A673 (cell line): ENCODE measurements at regions not wholly inside any gene's neighbourhood (a gene's known extent, or its start where the extent isn't known, plus 50 kb on each side); places are given as distances from the start of the nearest gene placed in this dataset.
"Not testable (repeated sequence)": the region's sequence is repeated elsewhere in the genome, so short reads cannot be mapped to it uniquely, and the experiment has no call there.

Source experiments
- BruUV-seq: library from RNA; stranded (reverse); fragments of 400-500 nt; replicated peaks from 2 replicates; lab custom pipeline; 2021; lab: Mats Ljungman, UMichigan
- CTCF ChIA-PET: fragments of 300-600 bp; sonication (Branson Sonifier 250); formaldehyde crosslinking; loops from one replicate; lab custom pipeline; 2022; ENCODE audit warnings: antibody characterized with exemption; lab: Charles Lee
- POLR2A ChIA-PET: fragments of 300-600 bp; sonication (Branson Sonifier 250); formaldehyde crosslinking; loops from one replicate; lab custom pipeline; 2022; ENCODE audit warnings: antibody characterized with exemption; ENCODE audit not compliant: low non-redundant PET; lab: Charles Lee
- DNase-seq: peaks from one replicate; pipeline ENCODE4 v3.0.0-alpha.2; 2015; ENCODE audit warnings: low spot score
- H3K27ac ChIP-seq: fragments of 200-600 bp; sonication (generic); 2 replicates; pipeline ENCODE4 v1.5.1; 2016; ENCODE audit warnings: mixed run types, low read depth, mild to moderate bottlenecking, mixed read lengths, antibody characterized with exemption, low read length; ENCODE audit not compliant: poor library complexity, severe bottlenecking
- H3K27me3 ChIP-seq: fragments of 200-600 bp; sonication (generic); replicated peaks from 2 replicates; pipeline ENCODE4 v1.6.1; 2017; ENCODE audit warnings: mixed run types, low read depth, mild to moderate bottlenecking, mixed read lengths, antibody characterized with exemption, low read length; ENCODE audit not compliant: insufficient read depth, poor library complexity
- H3K36me3 ChIP-seq: fragments of 200-600 bp; sonication (generic); 2 replicates; pipeline ENCODE4 v1.6.1; 2016; ENCODE audit warnings: mixed run types, mild to moderate bottlenecking, mixed read lengths, antibody characterized with exemption, low read length; ENCODE audit not compliant: insufficient read depth, poor library complexity, severe bottlenecking
- H3K4me1 ChIP-seq: fragments of 200-600 bp; sonication (generic); 2 replicates; pipeline ENCODE4 v1.6.1; 2017; ENCODE audit warnings: mixed run types, mild to moderate bottlenecking, mixed read lengths, antibody characterized with exemption, low read length; ENCODE audit not compliant: insufficient read depth, poor library complexity, severe bottlenecking
- H3K4me3 ChIP-seq: fragments of 200-600 bp; sonication (generic); 2 replicates; pipeline ENCODE4 v1.5.1; 2016; ENCODE audit warnings: low read depth, mixed run types, mild to moderate bottlenecking, mixed read lengths, low read length; ENCODE audit not compliant: poor library complexity, severe bottlenecking
- H3K9me3 ChIP-seq: fragments of 200-600 bp; sonication (generic); 2 replicates; pipeline ENCODE4 v1.6.1; 2016; ENCODE audit warnings: mixed run types, low read depth, mild to moderate bottlenecking, mixed read lengths, antibody characterized with exemption, low read length; ENCODE audit not compliant: poor library complexity, severe bottlenecking
- CTCF ChIP-seq: fragments of 300-800, 200-600 bp; sonication (generic); conservative IDR thresholded peaks from 2 replicates; pipeline ENCODE4 v1.5.1; 2017; ENCODE audit warnings: low read depth, mild to moderate bottlenecking, antibody characterized with exemption, low read length, moderate library complexity, mixed read lengths
- EZH2 ChIP-seq: fragments of 200-600 bp; sonication (generic); IDR thresholded peaks from 2 replicates; pipeline ENCODE4 v1.6.1; 2017; ENCODE audit warnings: borderline replicate concordance, low read depth, mild to moderate bottlenecking, mixed read lengths, antibody characterized with exemption, low read length; ENCODE audit not compliant: poor library complexity, severe bottlenecking
- intact Hi-C: fragments of 100-400 bp; cut with micrococcal nuclease; formaldehyde crosslinking; loops from one replicate; pipeline ENCODE4 v1.10.0; 2022; ENCODE audit not compliant: unreplicated experiment

- Histone ChIP-seq H3K4me3 (no peak overlapping the region), H3K36me3 (no peaks in the 10 kb centered on the region), H3K27me3 (no peaks in the 10 kb centered on the region), H3K9me3 (no peaks in the 10 kb centered on the region), H3K27ac (no peak overlapping the region), H3K4me1 (peaks cover 15% of the 10 kb centered on the region)
- ChIA-PET CTCF (no interaction called here), POLR2A (no interaction called here)
- no peak for DNase-seq
- BruUV-seq = no TSS peak
- intact Hi-C loops = no loop called here
- TF ChIP-seq EZH2 (no peak), CTCF (no peak)
Measured at GRCh38 chr12:75657831-75658230, 146.4 kb upstream of the KRR1 start.

- H3K4me3 ChIP-seq, CTCF ChIA-PET, BruUV-seq, H3K27me3 ChIP-seq, POLR2A ChIA-PET, DNase-seq, H3K27ac ChIP-seq, H3K9me3 ChIP-seq, H3K36me3 ChIP-seq, intact Hi-C loops: not testable (repeated sequence)
- peaks cover 11% of the 10 kb centered on the region for H3K4me1 ChIP-seq
Measured at GRCh38 chr12:75657354-75657753, 145.9 kb upstream of the KRR1 start.

- ChIA-PET CTCF (no interaction called here), POLR2A (no interaction called here)
- peaks cover 10% of the 10 kb centered on the region for H3K4me1 ChIP-seq
- no peak overlapping the region for H3K27ac ChIP-seq
- intact Hi-C loops = no loop called here
- DNase-seq = no peak
- H3K27me3 ChIP-seq = no peaks in the 10 kb centered on the region
- H3K36me3 ChIP-seq = no peaks in the 10 kb centered on the region
- TF ChIP-seq CTCF = no peak
- TF ChIP-seq EZH2 = no peak
- no peak overlapping the region for H3K4me3 ChIP-seq
- no TSS peak for BruUV-seq
- no peaks in the 10 kb centered on the region for H3K9me3 ChIP-seq
Measured at GRCh38 chr12:75656648-75657047, 145.2 kb upstream of the KRR1 start.

GRCh38 chr12:75656210-75656609, 144.8 kb upstream of the KRR1 start:
- TF ChIP-seq EZH2 = no peak
- no peak for TF ChIP-seq CTCF
- H3K36me3 ChIP-seq = no peaks in the 10 kb centered on the region
- intact Hi-C loops = no loop called here
- BruUV-seq = no TSS peak
- CTCF ChIA-PET = no interaction called here
- no peak overlapping the region for H3K4me3 ChIP-seq
- POLR2A ChIA-PET = no interaction called here
- no peaks in the 10 kb centered on the region for H3K9me3 ChIP-seq
- DNase-seq = no peak
- peaks cover 10% of the 10 kb centered on the region for H3K4me1 ChIP-seq
- no peak overlapping the region for H3K27ac ChIP-seq
- H3K27me3 ChIP-seq = no peaks in the 10 kb centered on the region
